Transverse colon (tissue), 3 donors: ENCODE measurements at regions not wholly inside any gene's neighbourhood (a gene's known extent, or its start where the extent isn't known, plus 50 kb on each side); places are given as distances from the start of the nearest gene placed in this dataset.

Source experiments
- POLR2A ChIP-seq: fragments of 450-650 bp; IDR thresholded peaks from one replicate; pipeline ENCODE4 v1.6.1; 2016; ENCODE audit warnings: antibody characterized with exemption, mild to moderate bottlenecking, moderate library complexity
- TF ChIP-seq, protein P1 (sequence below), 5 experiments: fragments of 200-600 bp in 3 of 5; fragments of 450-650 bp in 2 of 5; sonication (generic) in 3 of 5; IDR thresholded peaks; 1 replicate in 2 of 5; 2 replicates in 3 of 5; pipeline ENCODE4 v1.5.1; 2016 to 2017; ENCODE audit warnings: antibody characterized with exemption in 5 of 5, inconsistent platforms in 3 of 5, mild to moderate bottlenecking in 2 of 5, moderate library complexity in 1 of 5

DNA sequence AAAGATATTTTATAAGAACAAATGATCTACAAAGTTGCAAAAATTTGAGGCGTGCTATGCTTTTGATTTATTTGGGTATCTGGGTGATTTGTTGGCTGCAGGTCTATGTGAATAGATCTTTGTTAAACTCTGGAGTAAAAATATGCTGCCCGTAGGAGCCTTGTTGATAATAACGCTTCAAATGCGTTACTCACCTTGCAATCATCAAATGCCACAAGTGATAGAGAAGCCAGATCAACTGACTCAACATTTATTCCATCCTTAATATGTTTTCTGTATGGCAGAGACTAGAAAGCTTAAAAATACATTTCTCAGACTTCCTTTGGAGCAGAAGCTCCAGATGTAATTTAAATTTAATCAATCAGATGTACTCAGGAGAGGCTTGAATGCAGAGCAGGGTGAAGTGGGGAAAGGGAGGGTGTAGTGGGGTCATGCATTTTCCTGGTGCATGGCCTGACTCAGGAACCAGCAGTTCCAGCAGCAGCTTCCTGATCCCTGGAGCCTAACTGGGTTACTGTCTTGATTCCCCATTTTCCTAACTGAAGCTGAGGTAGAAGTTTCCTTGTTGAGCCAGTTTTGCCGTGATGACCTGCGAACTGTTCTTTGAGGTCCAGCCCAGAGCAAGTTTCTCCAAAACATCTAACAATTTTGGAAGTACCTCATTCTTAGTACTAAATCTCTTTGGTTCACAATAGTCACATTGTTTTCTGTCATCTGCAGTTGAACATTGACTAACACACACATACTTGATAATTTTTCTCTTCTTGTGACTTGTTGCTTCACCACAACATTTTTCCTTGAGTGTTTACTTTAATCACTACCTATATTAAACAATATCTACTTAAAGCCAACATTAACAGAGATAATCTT lies 284.7 kb upstream of the CWC22 start:
- no peak for TF ChIP-seq POLR2A
- TF ChIP-seq, protein P1, sequence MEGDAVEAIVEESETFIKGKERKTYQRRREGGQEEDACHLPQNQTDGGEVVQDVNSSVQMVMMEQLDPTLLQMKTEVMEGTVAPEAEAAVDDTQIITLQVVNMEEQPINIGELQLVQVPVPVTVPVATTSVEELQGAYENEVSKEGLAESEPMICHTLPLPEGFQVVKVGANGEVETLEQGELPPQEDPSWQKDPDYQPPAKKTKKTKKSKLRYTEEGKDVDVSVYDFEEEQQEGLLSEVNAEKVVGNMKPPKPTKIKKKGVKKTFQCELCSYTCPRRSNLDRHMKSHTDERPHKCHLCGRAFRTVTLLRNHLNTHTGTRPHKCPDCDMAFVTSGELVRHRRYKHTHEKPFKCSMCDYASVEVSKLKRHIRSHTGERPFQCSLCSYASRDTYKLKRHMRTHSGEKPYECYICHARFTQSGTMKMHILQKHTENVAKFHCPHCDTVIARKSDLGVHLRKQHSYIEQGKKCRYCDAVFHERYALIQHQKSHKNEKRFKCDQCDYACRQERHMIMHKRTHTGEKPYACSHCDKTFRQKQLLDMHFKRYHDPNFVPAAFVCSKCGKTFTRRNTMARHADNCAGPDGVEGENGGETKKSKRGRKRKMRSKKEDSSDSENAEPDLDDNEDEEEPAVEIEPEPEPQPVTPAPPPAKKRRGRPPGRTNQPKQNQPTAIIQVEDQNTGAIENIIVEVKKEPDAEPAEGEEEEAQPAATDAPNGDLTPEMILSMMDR (IDR thresholded peaks at IDR 0.05), result no peak
